NCI-H345 treated with DMSO at 0.1 percent for 48 hours (cell line): ENCODE measurements at regions not wholly inside any gene's neighbourhood (a gene's known extent, or its start where the extent isn't known, plus 50 kb on each side); places are given as distances from the start of the nearest gene placed in this dataset.
A peak's percentile ranks its signal among the peaks of the same experiment; 100 is the strongest.

ENCODE experiments used
- DNase-seq: peaks from one replicate; lab custom pipeline; 2025; ENCODE audit not compliant: unreplicated experiment; lab: John Stamatoyannopoulos, UW

DNA sequence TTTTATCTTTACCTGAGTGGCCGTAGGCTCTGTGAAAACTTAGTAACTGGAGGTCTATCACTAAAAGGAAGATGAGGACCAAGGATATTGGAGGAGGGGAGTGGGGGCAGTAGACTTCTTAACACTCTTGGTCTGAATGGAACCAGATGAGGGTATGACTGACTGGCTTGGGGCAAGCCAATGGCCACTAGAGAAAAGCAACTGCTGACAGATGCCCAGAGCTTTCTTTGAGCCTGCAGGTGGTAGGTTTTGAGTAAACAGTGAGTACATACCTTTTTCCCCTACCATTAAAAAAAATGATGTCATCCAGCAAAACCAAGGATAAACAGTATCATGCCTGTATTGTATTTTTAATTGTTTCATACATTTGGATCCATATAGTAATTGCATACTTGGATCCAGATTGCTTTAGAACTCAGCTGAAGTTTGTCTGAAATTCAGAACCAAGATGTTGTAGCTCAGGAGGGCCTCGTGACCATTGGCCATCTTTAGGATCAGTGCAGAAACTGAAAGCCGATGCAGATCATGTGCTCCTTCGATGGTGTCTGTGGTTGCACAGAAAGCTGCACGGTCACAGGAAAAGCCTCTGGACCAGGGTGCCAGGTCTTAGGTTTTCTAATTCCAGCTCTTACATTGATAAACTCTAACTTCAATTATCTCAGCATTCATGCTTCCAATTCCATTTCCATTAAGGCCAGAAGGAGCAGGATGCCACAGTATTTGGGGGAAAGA is 131.0 kb downstream of the PDGFRA start:
- no peak for DNase-seq

DNA sequence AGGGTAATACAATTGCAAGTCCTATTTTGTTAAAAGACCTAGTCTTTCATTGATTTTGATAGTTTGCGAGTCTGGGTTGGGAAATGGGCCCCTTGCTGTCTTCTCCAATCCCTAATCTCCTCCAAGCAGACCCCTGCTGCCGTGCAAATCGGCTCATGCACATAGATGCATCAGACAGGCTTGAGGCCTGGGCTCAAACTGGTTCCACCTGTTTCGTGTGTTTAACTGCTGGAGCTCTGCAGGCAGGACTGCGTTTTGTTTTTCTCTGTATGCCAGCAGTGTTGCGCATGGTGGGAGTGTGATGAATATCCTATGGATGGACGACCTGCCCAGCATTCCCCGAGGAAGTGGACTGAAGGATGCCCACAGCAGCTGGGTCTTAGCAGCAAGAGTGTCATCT is 133.9 kb downstream of the PDGFRA start:
- no peak for DNase-seq

DNA sequence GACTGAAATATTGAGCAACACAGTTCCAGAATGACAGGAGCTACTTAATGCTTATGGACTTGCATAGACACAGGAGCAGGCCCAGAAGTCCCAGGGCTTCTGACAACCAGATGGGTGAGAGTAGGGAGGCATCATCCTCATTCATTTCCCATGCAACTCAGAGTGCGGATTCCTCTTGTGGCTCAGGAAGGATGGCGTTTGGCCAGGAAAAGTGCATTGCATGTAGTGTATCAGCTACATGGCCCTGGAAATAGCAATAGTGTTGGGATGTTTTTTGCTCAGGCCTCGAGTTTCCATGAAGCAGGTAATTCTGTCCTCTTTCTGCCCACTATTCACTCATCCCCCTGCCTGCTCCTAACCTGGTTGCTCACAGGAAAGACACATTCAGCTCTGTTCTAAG is 136.6 kb downstream of the PDGFRA start:
- DNase-seq, result no peak

DNA sequence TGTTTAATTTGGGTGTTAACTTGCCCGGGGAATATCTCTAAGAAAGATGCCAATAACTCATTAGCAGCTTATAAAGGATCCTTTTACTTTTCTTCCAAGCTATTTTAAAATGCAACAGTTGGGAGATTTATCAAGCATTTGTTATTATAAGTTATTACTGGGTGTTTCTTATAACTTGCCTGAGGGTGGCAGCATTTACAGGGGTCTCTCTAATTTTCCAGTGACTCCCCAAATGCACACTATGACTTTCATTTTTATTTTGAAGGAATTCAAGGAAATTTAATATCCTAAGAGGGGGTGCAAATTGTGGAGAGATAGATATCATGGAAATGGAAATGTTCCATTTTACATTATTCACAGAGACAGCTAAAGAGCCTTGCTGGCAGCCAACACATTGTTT is 138.0 kb downstream of the PDGFRA start:
- DNase-seq, result no peak

DNA sequence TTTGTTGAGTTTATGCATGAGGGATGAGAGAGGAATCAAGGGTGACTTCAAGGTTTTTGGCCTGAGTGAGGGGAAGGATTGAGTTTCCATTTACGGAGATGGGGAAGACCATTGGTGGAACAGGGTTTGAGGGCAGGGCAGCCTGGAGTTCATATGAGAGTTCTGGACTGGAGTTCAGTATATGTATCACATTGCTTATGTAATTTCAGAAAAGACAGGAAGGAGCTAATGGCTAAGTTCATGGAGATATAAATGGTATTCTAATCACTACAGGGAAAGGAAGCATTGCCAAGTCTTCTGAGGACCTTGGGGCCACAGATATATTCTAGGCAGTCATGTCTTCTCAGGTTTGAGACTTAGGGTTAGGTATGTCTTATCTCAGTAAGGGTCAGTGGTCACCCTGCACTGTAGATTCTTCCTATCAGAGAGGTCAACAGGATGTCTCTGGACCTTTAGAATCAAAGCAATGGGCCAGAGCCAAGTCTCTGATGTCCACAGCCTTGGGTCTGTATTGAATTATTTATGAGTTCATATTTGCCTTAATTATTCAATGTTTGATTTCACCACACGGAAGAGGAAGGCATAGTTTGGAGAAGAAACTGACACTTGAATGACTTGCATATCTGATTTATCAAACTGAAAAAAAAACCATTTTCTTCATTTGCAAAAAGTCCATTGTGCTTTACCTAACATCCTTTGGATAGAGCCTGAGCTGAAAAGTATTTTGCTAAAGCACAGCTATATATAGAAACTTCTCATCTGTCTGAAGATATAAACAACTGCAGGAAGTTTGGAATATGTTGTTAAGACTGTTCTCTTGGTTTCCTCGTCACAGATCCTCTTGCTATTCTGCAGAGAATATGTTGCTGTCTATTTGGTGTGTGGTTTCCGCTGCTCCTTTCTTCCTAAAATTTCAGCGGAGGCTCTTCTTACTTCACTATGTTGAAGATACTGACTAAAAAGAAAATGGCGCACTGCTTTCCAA is 139.5 kb downstream of the PDGFRA start:
- DNase-seq, result no peak

DNA sequence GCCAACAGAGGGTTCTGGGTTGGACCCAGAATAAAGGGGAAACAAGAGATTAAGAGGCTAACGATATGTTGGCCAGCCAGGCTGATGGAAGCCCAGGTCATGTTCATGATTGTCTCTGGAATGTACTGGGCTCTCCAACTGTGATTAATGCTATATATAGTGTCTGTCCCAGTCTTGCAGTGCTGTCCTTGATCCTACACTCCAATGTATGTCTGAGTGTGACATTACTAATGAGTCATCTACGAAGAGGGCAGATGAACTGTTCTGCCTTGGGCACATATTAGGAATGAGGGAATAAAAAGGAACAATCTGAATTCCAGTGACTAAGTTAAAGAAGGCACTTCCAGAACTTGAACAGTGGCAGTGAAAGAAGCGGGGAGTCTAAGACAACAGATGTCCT is 142.1 kb downstream of the PDGFRA start:
- no peak for DNase-seq

DNA sequence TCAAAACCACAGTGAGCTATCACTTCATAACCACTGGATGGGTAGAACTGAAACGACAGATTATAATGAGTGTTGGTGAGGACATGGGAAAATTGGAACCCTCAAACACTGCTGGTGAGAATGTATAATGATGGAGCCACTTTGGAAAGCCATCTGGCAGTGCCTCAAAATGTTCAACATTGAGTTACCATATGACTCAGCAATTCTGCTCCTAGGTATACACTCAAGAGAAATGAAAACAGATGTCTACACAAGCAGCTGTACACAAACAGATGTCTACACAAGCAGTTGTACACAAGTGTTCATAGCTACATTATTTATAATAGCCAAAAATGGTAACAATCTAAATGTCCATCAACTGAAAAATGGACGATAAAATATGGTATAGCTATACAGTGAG is 143.9 kb downstream of the PDGFRA start:
- no peak for DNase-seq

DNA sequence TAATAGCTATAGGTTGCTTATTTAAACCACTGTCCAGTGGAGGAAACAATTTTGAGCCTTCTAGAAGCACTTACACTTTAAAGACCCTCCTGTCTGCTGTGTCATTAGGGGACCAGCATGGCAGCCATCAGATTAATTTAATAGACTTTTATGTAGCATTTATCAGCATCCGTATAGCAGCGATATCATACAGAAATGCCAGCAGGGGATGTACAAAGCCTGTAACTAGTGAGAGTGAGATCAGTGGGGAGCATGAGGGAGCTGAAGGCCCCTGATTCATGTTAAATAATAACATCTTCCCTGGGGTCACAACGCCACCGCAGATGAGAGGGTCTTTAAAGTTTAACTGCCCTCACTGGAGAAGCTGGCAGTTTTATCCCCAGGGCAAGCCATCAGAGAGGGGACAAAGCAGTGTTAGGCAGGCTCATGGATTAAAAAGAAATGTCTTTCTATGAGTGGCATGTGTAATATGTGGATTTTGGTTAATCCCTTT is 144.7 kb downstream of the PDGFRA start:
- no peak for DNase-seq

DNA sequence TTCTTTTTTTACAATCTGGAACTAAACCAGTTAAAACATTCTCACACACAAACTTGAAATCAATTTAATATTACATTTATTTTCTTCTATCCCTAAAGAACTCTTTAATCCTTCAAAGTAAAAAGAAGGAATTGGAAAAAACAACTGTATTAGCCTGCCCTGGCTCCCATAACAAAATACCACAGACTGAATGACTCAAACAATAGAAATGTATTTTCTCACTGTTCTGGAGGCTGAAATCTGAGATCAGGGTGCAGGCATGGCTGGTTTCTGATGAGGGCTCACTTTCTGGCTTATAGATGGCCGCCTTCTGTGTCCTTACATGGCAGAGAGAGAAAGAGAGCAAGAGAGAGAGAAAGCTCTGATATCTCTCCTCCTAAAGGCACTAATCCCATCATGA is 149.4 kb downstream of the PDGFRA start:
- DNase-seq, result no peak

DNA sequence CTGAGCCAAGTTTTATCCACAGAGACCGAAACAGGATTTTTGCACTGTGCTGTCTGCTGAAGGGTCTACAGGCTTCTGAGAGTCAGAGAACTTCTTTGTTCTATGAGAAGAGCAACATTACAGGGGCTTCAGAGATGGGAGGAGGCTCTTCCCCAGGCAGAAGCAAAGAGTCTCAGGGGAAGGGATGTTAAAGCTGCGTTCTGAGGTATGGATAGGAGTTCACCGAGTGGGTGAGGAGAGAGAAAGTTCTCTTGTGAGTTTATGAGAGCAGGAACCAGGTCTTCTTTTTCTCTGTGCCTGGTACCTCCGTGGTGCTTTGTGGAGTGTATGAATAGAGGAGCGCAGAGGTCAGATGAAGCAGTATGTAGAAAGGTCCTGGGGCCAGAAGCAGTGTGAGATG is 155.1 kb downstream of the PDGFRA start:
- DNase-seq, result no peak

DNA sequence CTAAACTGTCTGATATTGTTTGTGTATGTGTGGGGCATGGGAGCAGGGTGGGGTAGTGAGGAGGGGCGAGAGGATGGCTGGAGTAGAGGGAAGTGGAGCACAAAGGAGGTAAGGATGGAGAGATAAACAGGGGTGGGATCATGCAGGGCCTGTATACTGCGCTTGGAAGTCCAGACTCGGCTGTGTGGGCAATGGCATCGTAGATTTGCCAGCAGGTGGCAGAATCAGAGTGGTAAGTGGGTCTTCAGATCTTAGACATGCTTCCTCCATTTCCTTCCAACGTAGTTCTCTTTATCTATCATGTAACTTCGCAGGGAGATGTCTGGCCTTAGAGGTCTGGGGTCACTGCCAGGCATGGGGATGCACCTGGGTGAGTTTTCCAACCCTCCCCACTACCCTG is 155.5 kb downstream of the PDGFRA start:
- peak; percentile 8 for DNase-seq

DNA sequence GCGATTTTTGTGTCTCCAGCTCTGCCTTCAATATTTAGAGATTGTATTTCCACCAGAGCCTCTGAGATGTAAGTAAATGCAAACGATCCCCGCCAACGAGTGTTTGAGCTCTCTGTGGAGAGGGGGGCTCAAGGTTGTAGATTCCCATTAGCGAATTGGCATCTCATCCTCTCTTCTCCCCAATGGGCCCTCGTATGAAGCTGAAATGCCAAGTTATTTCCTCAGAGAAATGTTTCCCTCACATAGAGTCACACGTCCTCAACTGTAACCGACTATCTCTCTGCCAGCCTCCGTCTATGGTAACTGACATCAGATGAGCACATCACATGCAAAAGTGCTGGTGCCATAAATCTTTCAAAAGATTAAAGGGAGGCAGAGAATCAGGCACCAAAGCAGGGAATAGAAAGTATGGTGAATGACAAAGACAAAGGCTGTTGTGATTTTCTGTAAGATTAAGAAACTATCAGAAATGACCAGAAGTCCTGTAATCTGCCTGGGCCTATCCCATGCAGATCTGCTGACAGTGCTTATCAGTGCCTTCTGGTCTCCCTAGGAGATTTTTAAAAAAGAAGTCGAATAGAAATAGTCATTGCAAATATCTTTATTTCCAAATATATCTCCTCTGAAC is 157.1 kb downstream of the PDGFRA start:
- no peak for DNase-seq

DNA sequence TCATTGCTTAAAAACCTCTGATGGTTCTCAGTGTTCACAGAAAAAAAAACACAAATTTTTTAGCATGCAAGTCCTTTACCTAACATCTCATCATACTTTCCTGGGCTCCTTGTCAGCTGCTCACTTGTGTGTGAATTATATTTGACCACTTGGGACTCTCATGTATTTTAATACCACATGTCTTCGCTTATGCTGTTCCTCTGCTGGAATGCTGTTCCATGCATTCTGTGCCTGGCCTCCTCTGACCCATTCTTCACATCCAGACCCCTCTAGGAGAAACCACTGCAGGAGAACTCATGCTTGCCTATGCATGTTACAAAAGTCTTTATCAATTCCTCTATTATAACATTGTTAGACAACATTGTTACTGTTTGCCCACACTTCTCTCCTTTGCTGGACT is 157.6 kb downstream of the PDGFRA start:
- no peak for DNase-seq

DNA sequence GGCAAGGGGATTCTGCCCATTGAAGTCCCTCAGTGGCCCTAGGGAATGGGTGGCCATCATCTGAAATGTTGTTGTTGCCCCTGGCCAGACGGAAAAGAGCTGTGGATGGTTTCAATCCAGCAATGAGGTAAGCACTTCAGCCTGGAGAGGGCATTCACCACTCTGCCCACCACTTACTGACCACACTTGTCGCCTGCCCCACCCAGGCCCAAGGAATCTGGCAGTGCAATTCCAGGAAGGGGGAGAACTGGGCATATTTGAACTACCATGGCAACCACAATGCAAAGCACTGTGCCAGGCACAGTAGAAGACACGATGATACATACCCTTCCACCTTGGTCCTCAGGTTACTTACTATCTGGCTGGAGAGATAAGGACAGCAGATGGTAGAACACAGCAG is 161.6 kb downstream of the PDGFRA start:
- DNase-seq, result no peak

DNA sequence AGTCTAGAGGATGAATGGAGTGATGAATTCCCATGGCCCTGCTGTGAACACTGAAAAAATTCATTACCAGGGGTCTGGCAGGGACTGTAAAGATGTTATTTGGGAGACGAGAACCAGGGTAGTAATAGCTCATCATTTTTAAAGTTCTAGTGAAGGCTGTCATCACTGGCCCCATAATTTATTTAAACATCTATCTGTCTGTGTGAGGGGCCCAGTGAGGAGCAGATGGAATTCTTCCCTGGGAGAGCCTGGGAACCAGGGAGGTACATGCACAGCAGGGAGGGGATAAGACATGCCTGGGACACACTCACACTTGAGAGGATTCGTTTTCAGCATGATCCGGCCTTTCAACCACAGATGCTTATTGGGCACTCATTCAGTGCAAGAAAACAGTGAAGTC is 162.0 kb downstream of the PDGFRA start:
- DNase-seq, result no peak

DNA sequence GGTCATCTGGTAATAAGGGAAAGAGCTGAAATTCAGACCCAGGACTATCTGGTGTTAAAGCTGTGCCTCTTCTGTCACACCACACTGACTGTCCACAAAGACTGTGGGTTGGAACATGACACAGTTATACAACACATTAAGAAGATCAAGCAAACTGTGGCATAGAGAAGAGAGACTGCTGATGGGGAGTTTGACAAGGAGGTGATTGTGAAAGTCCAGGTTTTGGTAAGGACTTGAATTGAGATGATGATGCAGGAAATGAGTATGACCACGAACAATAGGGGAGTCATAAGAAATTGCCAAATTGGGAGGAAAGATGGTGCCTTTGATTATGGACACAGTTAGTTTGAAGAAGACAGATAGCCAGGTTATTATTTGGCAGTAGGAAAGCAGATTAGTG is 163.4 kb downstream of the PDGFRA start:
- no peak for DNase-seq

DNA sequence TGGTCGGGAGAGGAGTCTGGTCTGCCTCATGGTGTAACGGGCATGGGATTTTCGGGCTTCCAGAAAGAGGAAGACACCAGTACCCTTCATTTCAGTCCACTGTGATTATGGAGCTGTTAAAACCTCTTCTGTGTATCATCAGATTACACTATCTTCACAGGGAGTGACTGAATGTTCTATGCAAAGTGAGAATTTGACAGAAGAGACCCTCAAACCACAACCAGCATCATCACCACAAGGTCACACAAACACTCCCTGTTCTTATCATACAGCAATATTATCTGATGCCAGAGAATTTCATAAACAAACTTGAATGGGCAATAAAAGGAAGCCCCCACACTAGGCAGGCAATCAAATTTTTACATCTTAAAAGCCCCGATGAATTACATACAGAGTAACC is 164.2 kb downstream of the PDGFRA start:
- DNase-seq, result no peak

DNA sequence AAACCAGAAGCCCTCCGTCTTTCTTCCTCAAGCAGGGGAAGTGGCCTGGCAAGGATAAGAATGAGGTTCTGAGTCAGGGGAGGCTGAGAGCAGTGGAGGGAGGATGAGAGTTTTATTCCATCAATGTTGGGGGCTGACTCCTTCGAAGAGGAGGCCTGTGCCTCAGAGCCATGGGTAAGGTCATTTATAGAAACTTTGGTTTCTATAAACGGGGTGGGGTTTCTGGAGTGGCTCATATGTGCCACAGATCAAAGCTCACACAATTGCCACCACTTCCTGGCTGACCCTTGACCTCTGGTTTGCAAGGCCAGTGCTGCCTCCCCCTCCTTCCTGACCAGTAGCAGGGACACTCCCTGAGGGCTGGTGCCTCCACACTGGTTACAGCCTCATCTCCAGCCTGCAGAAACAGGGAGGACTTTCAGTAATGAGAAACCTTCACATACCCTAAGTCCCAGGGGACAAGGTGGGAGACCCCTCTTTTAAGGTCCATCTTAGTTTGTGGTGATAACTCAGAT is 166.0 kb downstream of the PDGFRA start:
- DNase-seq, result no peak

DNA sequence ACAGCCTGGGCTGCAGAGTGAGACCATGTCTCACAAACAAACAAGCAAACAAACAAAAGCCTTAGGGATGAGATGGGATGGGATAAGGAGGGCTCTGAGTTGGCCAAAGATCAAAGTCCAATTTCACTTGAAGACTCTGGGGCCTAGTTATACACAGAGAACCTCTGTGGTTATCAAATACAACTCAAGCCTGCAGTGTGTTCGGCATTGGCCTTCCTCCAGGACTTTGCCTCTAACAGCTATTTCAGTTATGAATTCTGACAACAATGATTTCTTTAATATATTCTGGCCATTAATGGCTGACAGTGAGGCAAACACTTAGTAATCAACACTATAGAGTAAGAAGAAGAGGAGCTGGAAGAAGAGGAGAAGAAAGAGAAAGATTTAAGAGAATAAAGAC is 171.1 kb downstream of the PDGFRA start:
- no peak for DNase-seq

DNA sequence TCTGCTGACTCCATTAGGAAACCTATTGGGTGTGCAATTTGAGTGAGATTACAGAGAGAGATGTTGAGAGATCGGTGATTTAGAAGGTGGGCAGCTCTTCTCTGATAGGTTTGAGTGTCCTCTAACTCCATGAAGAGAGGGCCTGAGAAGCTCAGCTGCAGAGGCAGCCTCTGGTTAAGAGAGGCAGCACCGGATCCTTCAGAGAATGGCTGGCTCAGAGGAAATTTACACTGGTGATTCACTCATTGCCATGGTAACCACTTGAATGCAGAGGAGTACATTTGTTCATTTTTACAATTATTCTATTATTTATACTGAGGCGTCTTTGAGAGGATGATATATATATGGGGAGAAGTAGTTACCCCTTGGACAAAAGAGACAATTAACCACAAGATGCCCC is 171.7 kb downstream of the PDGFRA start:
- DNase-seq, result no peak

DNA sequence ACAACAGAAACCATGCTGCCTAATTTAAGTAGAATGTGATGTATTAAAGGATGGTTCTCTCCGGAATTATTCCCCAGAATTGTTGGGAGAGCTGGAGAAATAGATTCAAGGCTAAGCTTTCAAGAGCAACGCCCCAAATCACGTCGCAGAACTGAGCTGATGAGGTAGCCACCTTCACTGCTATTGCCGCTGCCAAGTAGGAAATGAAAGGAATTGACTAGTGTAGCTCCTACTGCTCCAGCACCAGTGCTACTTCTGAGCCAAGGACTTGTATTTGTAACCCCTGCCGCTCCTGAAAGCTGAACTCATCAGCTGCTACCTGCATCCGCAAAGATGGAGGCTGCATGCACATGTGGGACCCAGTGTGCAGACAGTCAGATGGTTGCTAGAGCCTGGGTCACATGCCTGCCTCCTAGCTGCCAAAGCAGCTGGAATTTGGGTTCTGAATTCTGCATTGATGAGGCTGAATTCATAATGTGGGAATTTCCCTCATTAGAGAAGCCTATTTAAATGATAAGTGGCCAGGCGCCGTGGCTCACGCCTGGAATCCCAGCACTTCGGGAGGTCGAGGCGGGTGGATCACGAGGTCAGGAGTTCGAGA is 173.9 kb downstream of the PDGFRA start:
- no peak for DNase-seq
